HG03135 (cell line): ENCODE measurements at regions not wholly inside any gene's neighbourhood (a gene's known extent, or its start where the extent isn't known, plus 50 kb on each side); places are given as distances from the start of the nearest gene placed in this dataset.
A peak's percentile ranks its signal among the peaks of the same experiment; 100 is the strongest.

Experiments used
- ATAC-seq: cut with Tn5 transposase; IDR thresholded peaks from one replicate; pipeline ENCODE4 v1.9.1; 2021; ENCODE audit warnings: mild to moderate bottlenecking, moderate library complexity; ENCODE audit not compliant: unreplicated experiment

GRCh38 chr12:81819991-81820633 lies 61.0 kb upstream of the PPFIA2 start:
- no peak for ATAC-seq

GRCh38 chr12:81815611-81816010 lies 56.5 kb upstream of the PPFIA2 start:
- no peak for ATAC-seq

- ATAC-seq, result no peak
These were observed 52.6 kb upstream of the PPFIA2 start for GRCh38 chr12:81811778-81812125.

- no peak for ATAC-seq
These were observed 52.1 kb upstream of the PPFIA2 start for GRCh38 chr12:81811061-81811777.

- ATAC-seq, result peak; percentile 72
These were observed 50.9 kb upstream of the PPFIA2 start for GRCh38 chr12:81809829-81810595.

- no peak for ATAC-seq
These were observed 50.1 kb upstream of the PPFIA2 start for GRCh38 chr12:81809113-81809777.
